Naive thymus-derived CD8-positive, alpha-beta T cell (primary cell): ENCODE measurements at regions not wholly inside any gene's neighbourhood (a gene's known extent, or its start where the extent isn't known, plus 50 kb on each side); places are given as distances from the start of the nearest gene placed in this dataset.

Experiments
- ATAC-seq, 2 donors: fragments of 150-1000 bp; cut with Tn5 transposase in 1 of 2; sonication (Bioruptor Pico), chemical (Tn5 transposase) in 1 of 2; 1 replicate in 1 of 2; 2 replicates in 1 of 2; pipeline ENCODE4 v1.10.0; 2021; ENCODE audit warnings: mild to moderate bottlenecking in 2 of 2, moderate library complexity in 2 of 2
- POLR2A ChIA-PET: fragments of 350-600 bp; sonication (Branson Sonifier 250); formaldehyde crosslinking; loops from one replicate; lab custom pipeline; 2021; ENCODE audit warnings: antibody characterized with exemption; lab: Charles Lee
- DNase-seq, 10 donors: peaks; one replicate each; pipeline versions ENCODE4 v3.0.0 to v3.0.0-alpha.2; 2020 to 2022
- H3K27ac Mint-ChIP-seq, 10 donors: one replicate each; pipeline ENCODE4 v1.8.0; 2020 to 2022; ENCODE audit warnings: mild to moderate bottlenecking in 10 of 10, mixed read lengths in 10 of 10, moderate library complexity in 4 of 10, inconsistent platforms in 1 of 10
- H3K27me3 Mint-ChIP-seq, 5 donors: one replicate each; pipeline ENCODE4 v1.8.0; 2021 to 2022; ENCODE audit warnings: mixed read lengths in 5 of 5
- H3K36me3 Mint-ChIP-seq, 3 donors: one replicate each; pipeline ENCODE4 v1.8.0; 2020 to 2022; ENCODE audit warnings: mixed read lengths in 3 of 3, mild to moderate bottlenecking in 2 of 3, inconsistent platforms in 1 of 3
- H3K4me1 Mint-ChIP-seq, 4 donors: one replicate each; pipeline ENCODE4 v1.8.0; 2021 to 2022; ENCODE audit warnings: mixed read lengths in 4 of 4
- H3K4me3 Mint-ChIP-seq, 10 donors: one replicate each; pipeline ENCODE4 v1.8.0; 2020 to 2022; ENCODE audit warnings: mild to moderate bottlenecking in 10 of 10, mixed read lengths in 10 of 10, moderate library complexity in 6 of 10, inconsistent platforms in 1 of 10
- H3K9me3 Mint-ChIP-seq, 9 donors: one replicate each; pipeline ENCODE4 v1.8.0; 2020 to 2022; ENCODE audit warnings: mixed read lengths in 9 of 9, mild to moderate bottlenecking in 3 of 9, inconsistent platforms in 1 of 9, moderate library complexity in 1 of 9

DNA sequence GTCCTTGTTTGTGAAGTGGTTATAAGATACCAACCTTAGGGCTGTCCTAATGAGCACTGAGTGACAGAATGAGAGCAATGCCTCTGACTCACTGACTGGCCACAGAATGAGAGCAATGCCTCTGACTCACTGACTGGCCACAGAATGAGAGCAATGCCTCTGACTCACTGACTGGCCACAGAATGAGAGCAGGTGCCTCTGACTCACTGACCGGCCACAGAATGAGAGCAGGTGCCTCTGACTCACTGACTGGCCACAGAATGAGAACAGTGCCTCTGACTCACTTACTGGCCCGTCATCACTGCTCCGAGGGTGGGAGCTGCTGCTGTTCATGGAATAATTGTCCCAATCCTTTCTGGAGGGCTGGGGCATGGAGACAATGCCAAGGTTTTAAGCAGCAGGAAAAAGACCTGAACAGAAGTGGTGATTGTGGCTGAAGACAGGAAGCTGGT, 265.2 kb upstream of the PPP2R2D start:
- POLR2A ChIA-PET = no interaction called here
- Mint-ChIP-seq H3K4me1 (no peaks in the 10 kb centered on the region), H3K27me3 (peaks cover 1 to 21% (median 11%) of the 10 kb centered on the region in 5 donors), H3K36me3 (peaks cover 0 to 12% (median 2%) of the 10 kb centered on the region in 3 donors), H3K27ac (no peak overlapping the region), H3K9me3 (peaks cover 3 to 30% (median 18%) of the 10 kb centered on the region in 9 donors), H3K4me3 (no peak overlapping the region)
- ATAC-seq (no peak), DNase-seq (no peak)

DNA sequence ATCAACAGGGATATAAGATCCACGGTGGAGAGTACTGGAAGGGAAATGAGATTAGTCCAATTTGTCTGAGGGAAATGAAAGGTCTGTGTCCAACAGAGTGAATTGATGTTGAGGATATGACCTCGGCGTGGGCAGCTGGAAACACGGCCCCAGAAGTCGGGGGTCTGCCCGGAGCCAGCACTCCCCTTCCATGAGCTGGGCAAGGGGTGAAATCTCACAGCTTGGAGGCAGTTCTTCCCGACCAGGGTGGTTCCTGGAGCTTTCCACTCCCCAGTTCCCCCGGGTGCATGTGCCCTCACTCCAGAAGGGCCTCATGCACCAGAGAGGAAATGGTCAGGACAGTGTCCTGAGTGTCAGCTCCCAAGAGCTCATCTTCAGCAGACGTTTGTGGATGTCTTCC, 264.7 kb upstream of the PPP2R2D start:
- H3K4me3 Mint-ChIP-seq = no peak overlapping the region
- POLR2A ChIA-PET = no interaction called here
- ATAC-seq (no peak), DNase-seq (no peak)
- no peaks in the 10 kb centered on the region for H3K4me1 Mint-ChIP-seq
- H3K27ac Mint-ChIP-seq = no peak overlapping the region
- H3K9me3 Mint-ChIP-seq = peaks cover 3 to 33% (median 18%) of the 10 kb centered on the region in 9 donors
- peaks cover 0 to 12% (median 2%) of the 10 kb centered on the region in 3 donors for H3K36me3 Mint-ChIP-seq
- H3K27me3 Mint-ChIP-seq = peaks cover 1 to 21% (median 11%) of the 10 kb centered on the region in 5 donors

DNA sequence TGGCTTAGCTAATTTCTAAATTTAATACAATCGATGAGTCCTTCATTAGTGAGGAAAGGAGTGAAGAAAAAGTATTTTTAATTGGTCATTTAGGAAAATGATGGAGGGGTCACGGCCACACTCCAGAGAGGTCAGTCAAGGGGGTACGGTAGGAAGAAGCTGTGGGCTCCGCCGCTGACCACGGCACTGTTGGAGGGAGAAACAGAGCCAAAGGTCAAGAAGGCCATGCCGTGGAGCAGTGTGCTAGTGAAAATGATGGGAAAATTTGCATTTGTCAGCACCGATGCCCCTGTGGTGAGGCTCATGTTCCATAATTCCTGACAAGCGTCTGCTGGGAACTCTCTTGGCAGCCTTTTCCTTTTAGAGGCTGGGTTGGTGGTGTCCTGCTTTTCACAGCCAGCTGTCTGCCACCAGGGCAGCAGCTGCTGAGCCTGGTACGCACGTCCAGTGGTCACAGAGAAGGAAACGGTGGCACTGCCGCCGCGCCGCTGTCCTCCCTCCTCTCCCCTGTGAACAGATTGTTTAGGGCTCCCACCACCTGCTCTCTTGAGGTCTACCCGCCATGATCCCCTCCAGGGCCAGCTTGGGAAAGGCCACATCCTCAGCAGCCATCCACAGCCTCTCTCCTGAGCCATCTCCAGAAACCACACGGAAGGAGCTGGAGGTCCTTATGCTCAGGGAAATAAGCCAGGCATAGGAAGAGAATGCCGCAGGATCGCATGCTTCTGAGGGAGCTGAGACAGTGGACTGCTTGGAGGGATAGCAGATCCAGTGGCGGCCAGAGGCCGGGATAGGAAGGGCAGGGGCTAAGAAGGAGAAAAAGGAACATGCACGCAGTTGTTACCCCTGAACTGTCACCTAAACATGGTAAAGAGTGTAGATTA, 263.7 kb upstream of the PPP2R2D start:
- Mint-ChIP-seq H3K27me3 (peaks cover 1 to 21% (median 11%) of the 10 kb centered on the region in 5 donors), H3K9me3 (peaks cover 3 to 33% (median 18%) of the 10 kb centered on the region in 9 donors), H3K4me1 (no peaks in the 10 kb centered on the region), H3K36me3 (peaks cover 0 to 12% (median 2%) of the 10 kb centered on the region in 3 donors), H3K27ac (no peak overlapping the region), H3K4me3 (no peak overlapping the region)
- ATAC-seq (no peak), DNase-seq (peak in 1 of 10 donors; percentile 10)
- POLR2A ChIA-PET = no interaction called here

DNA sequence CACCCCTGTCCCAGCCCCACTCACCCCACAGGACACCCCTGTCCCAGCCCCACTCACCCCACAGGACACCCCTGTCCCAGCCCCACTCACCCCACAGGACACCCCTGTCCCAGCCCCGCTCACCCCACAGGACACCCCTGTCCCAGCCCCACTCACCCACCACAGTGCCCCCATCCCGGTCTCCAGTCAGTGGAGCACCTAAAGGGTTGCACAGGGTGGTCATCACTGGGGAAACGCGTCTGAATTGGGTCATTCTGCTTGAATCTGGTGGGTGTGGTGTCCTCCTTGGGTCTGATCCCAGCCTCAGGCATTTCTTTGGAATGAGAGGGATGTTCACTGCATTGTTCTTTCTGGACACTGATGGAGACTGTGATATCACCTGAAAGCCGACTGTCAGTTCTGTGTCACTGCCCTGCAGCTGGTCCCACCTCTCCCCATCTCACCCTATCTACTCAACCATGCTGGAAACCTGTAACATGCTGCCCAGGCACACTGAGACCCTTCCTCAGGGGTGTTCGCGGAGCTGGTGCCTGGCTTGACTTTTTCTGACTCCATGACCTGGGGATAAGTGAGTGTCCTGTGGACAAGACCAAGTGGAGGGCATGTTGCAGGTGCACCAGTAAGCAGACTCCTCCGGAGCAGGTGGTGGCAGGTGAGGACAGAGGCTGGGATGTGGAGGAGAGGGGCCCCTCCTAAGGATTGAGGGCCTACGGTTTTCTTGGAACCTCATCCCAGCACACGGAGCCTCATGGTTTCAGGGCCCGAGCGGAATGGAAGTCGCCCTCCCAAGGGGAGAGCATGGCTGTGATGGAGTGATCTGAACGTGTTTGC, 262.5 kb upstream of the PPP2R2D start:
- no peak overlapping the region for H3K4me3 Mint-ChIP-seq
- peak overlapping the region in 1 of 10 donors; percentile 53 for H3K27ac Mint-ChIP-seq
- H3K36me3 Mint-ChIP-seq = peaks cover 0 to 12% (median 2%) of the 10 kb centered on the region in 3 donors
- ATAC-seq = no peak
- POLR2A ChIA-PET = no interaction called here
- H3K9me3 Mint-ChIP-seq = peaks cover 3 to 33% (median 14%) of the 10 kb centered on the region in 9 donors
- peaks cover 1 to 21% (median 11%) of the 10 kb centered on the region in 5 donors for H3K27me3 Mint-ChIP-seq
- no peaks in the 10 kb centered on the region for H3K4me1 Mint-ChIP-seq
- DNase-seq = peak in 1 of 10 donors; percentile 7

DNA sequence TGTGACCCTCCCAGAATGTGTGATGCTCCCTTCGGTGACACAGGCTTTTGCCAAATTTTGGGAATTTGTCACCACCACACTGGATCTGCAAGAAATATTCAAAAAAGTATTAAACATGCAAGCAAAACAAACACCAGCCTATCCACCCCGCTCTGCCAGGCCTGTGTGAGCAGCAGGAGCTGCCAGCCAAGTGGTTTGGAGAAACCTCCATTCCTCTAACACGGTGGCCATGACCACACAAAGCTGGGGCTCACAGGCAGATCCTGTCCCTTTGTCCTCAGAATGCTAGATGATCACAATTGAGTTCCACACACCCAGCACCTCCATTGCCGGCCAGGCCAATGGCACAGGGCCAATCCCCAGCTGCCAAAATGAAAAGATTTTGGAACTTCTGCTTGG, 261.9 kb upstream of the PPP2R2D start:
- ATAC-seq = no peak
- POLR2A ChIA-PET = no interaction called here
- Mint-ChIP-seq H3K4me1 (no peaks in the 10 kb centered on the region), H3K27ac (no peak overlapping the region), H3K27me3 (peaks cover 1 to 21% (median 11%) of the 10 kb centered on the region in 5 donors), H3K4me3 (no peak overlapping the region), H3K9me3 (peaks cover 3 to 33% (median 14%) of the 10 kb centered on the region in 9 donors), H3K36me3 (peaks cover 0 to 12% (median 2%) of the 10 kb centered on the region in 3 donors)
- DNase-seq = peak in 1 of 10 donors; percentile 5

DNA sequence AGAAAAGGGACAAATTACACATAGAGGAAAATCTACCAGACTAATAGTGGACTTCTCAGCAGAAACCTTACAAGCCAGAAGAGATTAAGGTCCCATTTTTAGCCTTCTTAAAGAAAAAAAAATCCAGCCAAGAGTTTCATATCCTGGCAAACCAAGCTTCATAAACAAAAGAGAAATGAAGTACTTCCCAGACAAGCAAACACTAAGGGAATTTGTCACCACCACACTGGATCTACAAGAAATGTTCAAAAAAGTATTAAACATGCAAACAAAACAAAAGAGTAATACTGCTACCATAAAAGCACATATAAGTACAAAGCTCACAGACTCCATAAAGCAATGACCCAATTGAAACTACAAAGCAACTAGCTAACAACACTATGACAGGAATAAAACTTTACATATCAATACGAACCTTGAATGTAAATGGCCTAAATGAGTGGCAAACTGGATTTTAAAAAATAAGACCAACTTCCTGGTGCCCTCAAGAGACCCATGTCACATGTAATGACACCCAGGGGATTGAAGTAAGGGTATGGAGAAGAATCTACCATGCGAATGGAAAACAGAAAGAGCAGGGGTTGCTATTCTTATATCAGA, 260.7 kb upstream of the PPP2R2D start:
- peaks cover 0 to 12% (median 2%) of the 10 kb centered on the region in 3 donors for H3K36me3 Mint-ChIP-seq
- POLR2A ChIA-PET = no interaction called here
- peaks cover 1 to 24% (median 11%) of the 10 kb centered on the region in 5 donors for H3K27me3 Mint-ChIP-seq
- no peak for ATAC-seq
- H3K27ac Mint-ChIP-seq = no peak overlapping the region
- DNase-seq = no peak
- H3K9me3 Mint-ChIP-seq = peaks cover 0 to 27% (median 13%) of the 10 kb centered on the region in 9 donors
- H3K4me3 Mint-ChIP-seq = no peak overlapping the region
- no peaks in the 10 kb centered on the region for H3K4me1 Mint-ChIP-seq

DNA sequence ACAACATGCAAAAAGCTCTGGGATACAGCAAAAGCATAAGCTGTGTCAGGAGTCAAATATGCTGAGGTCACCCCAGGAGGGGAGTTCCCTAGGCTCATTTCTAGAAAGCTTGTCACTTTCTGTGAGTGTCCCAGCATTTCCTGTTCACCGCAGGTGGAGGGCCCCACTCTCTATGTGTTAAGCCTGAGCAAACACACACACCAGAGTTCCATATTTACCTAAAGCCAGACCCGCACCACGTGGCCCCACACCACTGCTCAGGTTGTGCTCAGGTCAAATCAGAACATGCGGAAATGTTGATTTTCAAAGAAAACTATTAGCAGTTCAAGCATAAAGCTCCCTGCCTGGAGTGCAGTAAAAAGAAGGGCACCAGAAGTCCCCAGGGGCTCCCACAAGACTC, 259.6 kb upstream of the PPP2R2D start:
- ATAC-seq = no peak
- Mint-ChIP-seq H3K27ac (no peak overlapping the region), H3K4me1 (no peaks in the 10 kb centered on the region), H3K4me3 (no peak overlapping the region), H3K9me3 (peaks cover 0 to 27% (median 12%) of the 10 kb centered on the region in 9 donors), H3K27me3 (peaks cover 0 to 26% (median 3%) of the 10 kb centered on the region in 5 donors), H3K36me3 (peaks cover 0 to 8% (median 0%) of the 10 kb centered on the region in 3 donors)
- POLR2A ChIA-PET = no interaction called here
- DNase-seq = no peak

DNA sequence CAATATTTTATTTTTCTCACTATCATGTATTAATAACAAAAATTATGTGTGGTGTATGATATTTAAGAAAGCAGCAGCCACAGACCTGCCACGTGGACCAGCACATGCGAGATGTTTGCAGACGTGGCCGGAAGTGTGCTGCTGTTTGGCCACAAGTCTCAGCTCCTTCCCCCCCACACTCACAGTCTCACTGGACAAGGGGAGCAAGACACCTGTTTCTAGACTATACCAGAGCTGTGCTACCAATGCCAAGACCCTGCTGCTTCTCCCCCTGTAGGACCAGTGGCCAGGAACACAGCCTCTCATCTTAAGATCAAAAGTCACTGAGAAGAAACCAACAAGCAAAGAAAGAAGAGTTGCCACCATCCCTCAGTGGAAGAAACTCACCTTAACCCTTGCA, 258.9 kb upstream of the PPP2R2D start:
- POLR2A ChIA-PET = no interaction called here
- Mint-ChIP-seq H3K9me3 (peaks cover 0 to 24% (median 12%) of the 10 kb centered on the region in 9 donors), H3K4me1 (no peaks in the 10 kb centered on the region), H3K27me3 (peaks cover 0 to 23% (median 0%) of the 10 kb centered on the region in 5 donors), H3K4me3 (no peak overlapping the region), H3K27ac (no peak overlapping the region), H3K36me3 (peaks cover 0 to 8% (median 0%) of the 10 kb centered on the region in 3 donors)
- DNase-seq (no peak), ATAC-seq (no peak)

DNA sequence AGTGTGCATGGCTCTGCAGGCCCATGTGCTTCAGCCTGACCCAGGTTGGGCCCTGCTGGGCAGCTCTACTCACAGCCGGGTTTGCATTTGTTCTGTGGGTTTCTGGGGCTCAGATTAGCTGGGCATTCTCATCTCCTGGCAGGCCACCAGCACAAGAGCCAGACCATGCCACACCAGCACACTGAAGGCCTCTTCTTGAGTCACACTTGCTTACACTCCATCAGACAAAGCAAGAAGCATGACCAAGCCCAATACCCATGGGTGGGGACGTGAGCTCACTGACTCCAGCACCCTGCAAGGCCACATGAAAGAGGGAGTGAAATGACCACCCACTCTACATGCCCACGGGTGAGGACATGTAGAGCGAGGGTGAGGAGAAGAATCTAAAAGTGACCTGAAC, 257.8 kb upstream of the PPP2R2D start:
- no peak for DNase-seq
- no peak overlapping the region for H3K27ac Mint-ChIP-seq
- H3K9me3 Mint-ChIP-seq = peaks cover 0 to 24% (median 12%) of the 10 kb centered on the region in 9 donors
- POLR2A ChIA-PET = no interaction called here
- H3K36me3 Mint-ChIP-seq = peaks cover 0 to 8% (median 0%) of the 10 kb centered on the region in 3 donors
- H3K4me3 Mint-ChIP-seq = no peak overlapping the region
- ATAC-seq = no peak
- peaks cover 0 to 24% (median 7%) of the 10 kb centered on the region in 5 donors for H3K27me3 Mint-ChIP-seq
- H3K4me1 Mint-ChIP-seq = no peaks in the 10 kb centered on the region

DNA sequence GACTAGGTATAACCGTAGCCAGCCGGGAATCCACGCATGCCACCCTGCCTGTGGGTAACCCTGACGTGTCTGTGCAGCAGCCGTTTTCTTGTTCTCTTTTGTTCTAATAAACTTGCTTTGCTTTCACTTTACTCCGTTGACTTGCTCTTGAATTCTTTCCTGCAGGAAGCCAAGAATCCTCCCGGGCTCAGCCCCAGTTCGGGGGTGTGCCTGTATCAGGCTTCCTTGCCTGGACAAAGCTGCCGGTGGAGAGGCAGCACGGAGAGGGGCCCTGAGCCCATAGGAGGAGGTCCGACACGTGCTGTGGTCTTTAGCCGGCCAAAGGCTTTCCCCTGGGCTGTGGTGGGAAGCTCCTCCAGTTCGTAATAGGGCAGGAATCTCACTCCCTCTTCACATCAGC, 256.5 kb upstream of the PPP2R2D start:
- ATAC-seq (no peak), DNase-seq (no peak)
- Mint-ChIP-seq H3K9me3 (peaks cover 0 to 16% (median 11%) of the 10 kb centered on the region in 9 donors), H3K36me3 (peaks cover 0 to 8% (median 0%) of the 10 kb centered on the region in 3 donors), H3K4me1 (no peaks in the 10 kb centered on the region), H3K27me3 (peaks cover 0 to 38% (median 11%) of the 10 kb centered on the region in 5 donors), H3K4me3 (no peak overlapping the region), H3K27ac (no peak overlapping the region)
- POLR2A ChIA-PET = no interaction called here

DNA sequence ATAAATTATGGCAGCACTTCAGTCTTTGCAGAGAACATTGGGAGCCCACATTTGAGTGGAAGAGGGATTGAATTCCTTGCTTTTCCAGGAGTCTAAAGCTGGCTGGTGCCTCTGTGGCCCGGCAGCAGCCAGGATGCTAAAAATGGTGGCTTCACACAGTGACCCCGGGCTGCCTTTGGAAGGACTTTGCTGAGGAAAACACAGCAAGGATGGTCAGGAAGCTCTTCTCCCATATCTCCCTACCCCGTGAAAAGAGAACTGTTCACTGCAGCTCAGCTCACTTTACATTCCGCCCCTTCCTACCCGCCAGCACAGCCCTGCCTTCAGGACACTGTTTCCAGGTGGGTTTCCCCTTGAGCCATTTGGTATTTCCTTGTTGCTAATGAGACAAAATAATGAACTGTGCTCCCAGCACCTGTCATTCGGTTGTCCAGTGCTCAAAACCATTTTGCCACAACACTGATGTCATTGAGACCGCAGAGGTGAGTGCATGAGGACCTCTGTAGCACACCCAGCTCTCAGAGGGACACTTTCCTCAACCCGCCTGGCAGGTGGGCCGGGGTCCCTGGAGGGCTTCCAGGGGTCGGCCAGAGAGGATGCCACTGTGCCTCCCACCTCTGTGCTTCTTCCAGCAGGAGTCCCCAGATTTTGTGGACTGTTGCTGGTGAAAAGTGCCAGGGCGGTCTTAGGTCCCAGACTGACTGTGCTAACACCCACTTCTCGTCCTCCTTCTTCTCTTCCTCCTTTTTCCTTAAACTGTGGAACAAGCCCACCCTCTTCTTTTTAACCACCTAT, 255.7 kb upstream of the PPP2R2D start:
- no peak for DNase-seq
- POLR2A ChIA-PET = no interaction called here
- H3K27me3 Mint-ChIP-seq = peaks cover 0 to 40% (median 12%) of the 10 kb centered on the region in 5 donors
- peaks cover 0 to 2% (median 0%) of the 10 kb centered on the region in 3 donors for H3K36me3 Mint-ChIP-seq
- H3K27ac Mint-ChIP-seq = no peak overlapping the region
- H3K4me3 Mint-ChIP-seq = no peak overlapping the region
- peaks cover 0 to 10% (median 4%) of the 10 kb centered on the region in 9 donors for H3K9me3 Mint-ChIP-seq
- ATAC-seq = no peak
- H3K4me1 Mint-ChIP-seq = no peaks in the 10 kb centered on the region

DNA sequence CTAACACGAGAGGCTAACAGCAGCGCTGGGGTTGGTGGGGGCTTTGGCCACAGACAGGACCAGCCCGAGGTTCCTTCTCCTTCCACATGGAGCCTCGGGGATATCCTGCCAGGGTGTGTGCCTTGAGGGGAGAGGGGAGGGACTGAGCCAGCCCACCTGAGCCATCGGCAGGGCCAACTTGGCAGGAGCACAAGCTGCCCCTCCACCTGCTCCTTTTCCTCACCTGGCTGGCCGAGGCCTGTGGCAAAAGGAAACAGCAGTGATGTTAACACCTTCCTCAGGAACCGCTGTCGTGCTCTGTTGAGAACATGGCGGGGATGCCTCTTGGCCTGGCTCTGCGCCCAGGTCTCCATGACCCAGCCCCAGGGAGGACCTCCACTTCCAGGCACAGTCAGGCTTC, 255.1 kb upstream of the PPP2R2D start:
- Mint-ChIP-seq H3K27ac (no peak overlapping the region), H3K36me3 (no peaks in the 10 kb centered on the region), H3K9me3 (peaks cover 0 to 5% (median 1%) of the 10 kb centered on the region in 9 donors), H3K27me3 (peaks cover 0 to 41% (median 14%) of the 10 kb centered on the region in 5 donors), H3K4me1 (no peaks in the 10 kb centered on the region), H3K4me3 (no peak overlapping the region)
- ATAC-seq (no peak), DNase-seq (no peak)
- POLR2A ChIA-PET = no interaction called here
